ENCODE measurements at regions not wholly inside any gene's neighbourhood (a gene's known extent, or its start where the extent isn't known, plus 50 kb on each side); places are given as distances from the start of the nearest gene placed in this dataset.

GRCh38 chr6:14917109-14917910 is 328.6 kb upstream of the JARID2 start:
- DNase-seq (ENCODE audit: low read depth in 1 of 2, low spot score in 1 of 2) = no peak
- Histone ChIP-seq H3K4me3 (replicated peaks; ENCODE audit: insufficient read depth, low read length) (no peak overlapping the region), H3K27me3 (ENCODE audit: insufficient read depth, poor library complexity, severe bottlenecking) (no peaks in the 10 kb centered on the region), H3K27ac (replicated peaks) (no peak overlapping the region)
- TF ChIP-seq POLR2AphosphoS5 (IDR thresholded peaks at IDR 0.05; ENCODE audit: low read depth) = no peak
- TF ChIP-seq CTCF (IDR thresholded peaks at IDR 0.05; ENCODE audit: insufficient read depth, low read length) = no peak
- no peak for TF ChIP-seq GABPA (IDR thresholded peaks at IDR 0.05; ENCODE audit: low read depth)
- no peak for TF ChIP-seq SPI1 (IDR thresholded peaks at IDR 0.05; ENCODE audit: borderline replicate concordance, low read depth)
- no peak for TF ChIP-seq REST (IDR thresholded peaks at IDR 0.05; ENCODE audit: insufficient replicate concordance, low read depth)

GRCh38 chr6:14918200-14918907 is 327.5 kb upstream of the JARID2 start:
- Histone ChIP-seq H3K27me3 (ENCODE audit: insufficient read depth, poor library complexity, severe bottlenecking) (no peaks in the 10 kb centered on the region), H3K4me3 (replicated peaks; ENCODE audit: insufficient read depth, low read length) (no peak overlapping the region), H3K27ac (replicated peaks) (0 out of 2 replicates have a peak overlapping the region, but pooled peaks have one; percentile 7)
- DNase-seq (ENCODE audit: low read depth in 1 of 2, low spot score in 1 of 2) = no peak
- no peak for TF ChIP-seq SPI1 (IDR thresholded peaks at IDR 0.05; ENCODE audit: borderline replicate concordance, low read depth)
- TF ChIP-seq POLR2AphosphoS5 (IDR thresholded peaks at IDR 0.05; ENCODE audit: low read depth) = no peak
- TF ChIP-seq REST (IDR thresholded peaks at IDR 0.05; ENCODE audit: insufficient replicate concordance, low read depth) = no peak
- TF ChIP-seq CTCF (IDR thresholded peaks at IDR 0.05; ENCODE audit: insufficient read depth, low read length) = no peak
- TF ChIP-seq GABPA (IDR thresholded peaks at IDR 0.05; ENCODE audit: low read depth) = no peak

GRCh38 chr6:14919038-14919670 is 326.7 kb upstream of the JARID2 start:
- peak overlapping the region; percentile 10; the same call in 1 of the 2 replicates for H3K27ac ChIP-seq (replicated peaks)
- no peak for DNase-seq (ENCODE audit: low read depth in 1 of 2, low spot score in 1 of 2)
- TF ChIP-seq CTCF (IDR thresholded peaks at IDR 0.05; ENCODE audit: insufficient read depth, low read length) = no peak
- TF ChIP-seq GABPA (IDR thresholded peaks at IDR 0.05; ENCODE audit: low read depth) = no peak
- TF ChIP-seq SPI1 (IDR thresholded peaks at IDR 0.05; ENCODE audit: borderline replicate concordance, low read depth) = no peak
- TF ChIP-seq POLR2AphosphoS5 (IDR thresholded peaks at IDR 0.05; ENCODE audit: low read depth) = no peak
- TF ChIP-seq REST (IDR thresholded peaks at IDR 0.05; ENCODE audit: insufficient replicate concordance, low read depth) = no peak
- no peaks in the 10 kb centered on the region for H3K27me3 ChIP-seq (ENCODE audit: insufficient read depth, poor library complexity, severe bottlenecking)
- H3K4me3 ChIP-seq (replicated peaks; ENCODE audit: insufficient read depth, low read length) = no peak overlapping the region

All from HL-60 (cell line).